Nucleus accumbens (tissue), 56 donors: ENCODE measurements at regions not wholly inside any gene's neighbourhood (a gene's known extent, or its start where the extent isn't known, plus 50 kb on each side); places are given as distances from the start of the nearest gene placed in this dataset.
"Not testable (repeated sequence)": the region's sequence is repeated elsewhere in the genome, so short reads cannot be mapped to it uniquely, and the experiment has no call there.

ENCODE experiments used
- DNase-seq, 56 donors: peaks; one replicate each; lab custom pipeline; 2025; lab: John Stamatoyannopoulos, UW

DNA sequence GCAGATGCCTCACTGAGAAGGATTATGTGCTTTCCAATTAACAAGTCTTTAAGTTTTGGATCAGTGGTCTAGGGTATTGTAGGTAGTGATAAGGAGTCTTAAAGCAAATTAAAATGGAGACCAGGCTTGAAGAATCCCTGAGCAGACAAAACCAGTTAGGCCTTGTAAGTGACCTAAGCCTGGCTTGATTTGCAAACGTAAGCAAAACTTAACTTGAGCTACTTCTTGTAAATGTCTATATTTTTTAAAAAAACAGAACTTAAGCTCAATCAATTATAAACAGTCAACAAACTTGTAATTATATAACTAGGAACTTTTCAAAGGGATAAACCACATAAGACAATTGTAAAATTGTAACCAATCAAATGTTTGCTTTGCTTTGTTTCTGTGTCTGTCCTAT is 72.7 kb upstream of the NALF2 start:
- no peak for DNase-seq

DNA sequence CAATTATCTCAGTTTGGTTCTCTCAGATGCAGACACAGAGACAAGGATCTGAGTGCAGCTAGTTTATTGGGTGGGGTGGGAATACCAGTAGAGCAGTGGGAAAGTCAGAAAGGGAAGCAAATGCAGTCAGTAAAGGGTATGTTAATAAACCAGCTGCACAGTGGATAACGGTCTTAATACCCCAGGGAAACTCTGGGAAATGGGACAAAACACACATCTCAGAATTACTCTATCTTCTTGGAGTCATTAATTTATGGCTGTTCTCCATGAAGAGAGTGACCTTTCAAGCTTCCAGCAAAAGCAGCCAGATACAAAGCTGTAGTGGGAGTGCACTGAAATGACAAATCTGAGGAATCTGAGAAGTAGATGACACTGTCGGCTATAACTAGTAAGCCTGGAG is 73.3 kb upstream of the NALF2 start:
- no peak for DNase-seq

DNA sequence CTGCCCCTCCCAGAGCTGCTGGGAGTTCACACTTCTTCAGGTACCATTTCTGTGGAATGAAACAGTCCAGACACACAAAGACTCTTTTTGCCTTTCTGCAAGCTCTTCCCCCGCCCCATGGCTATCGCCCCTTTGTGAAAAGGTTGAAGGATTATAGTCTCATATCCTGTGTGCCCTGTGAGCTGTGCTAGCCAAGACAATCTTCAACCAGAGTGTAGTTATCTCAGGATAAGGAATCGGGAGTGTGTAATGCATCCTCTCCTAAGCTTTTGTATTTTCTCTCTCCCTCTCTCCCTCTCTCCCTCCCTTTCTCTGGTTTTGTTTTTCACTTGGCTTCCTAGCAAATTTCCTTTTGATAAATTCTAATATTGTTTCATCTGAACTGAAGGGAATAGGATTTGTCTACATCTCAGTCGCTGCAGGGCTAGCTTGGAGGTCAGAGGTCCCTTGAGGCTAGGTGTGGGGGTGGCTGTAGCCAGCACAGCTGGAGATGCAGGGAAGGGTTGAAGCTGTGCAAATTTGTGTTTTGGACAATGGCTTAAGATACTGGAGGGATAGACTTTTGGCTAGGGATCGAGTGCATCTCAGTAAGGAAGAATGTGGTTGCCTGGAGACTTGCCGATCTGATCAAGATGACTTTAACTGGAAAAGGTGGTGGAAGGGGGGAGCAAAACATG is 74.6 kb upstream of the NALF2 start:
- DNase-seq: no peak

DNA sequence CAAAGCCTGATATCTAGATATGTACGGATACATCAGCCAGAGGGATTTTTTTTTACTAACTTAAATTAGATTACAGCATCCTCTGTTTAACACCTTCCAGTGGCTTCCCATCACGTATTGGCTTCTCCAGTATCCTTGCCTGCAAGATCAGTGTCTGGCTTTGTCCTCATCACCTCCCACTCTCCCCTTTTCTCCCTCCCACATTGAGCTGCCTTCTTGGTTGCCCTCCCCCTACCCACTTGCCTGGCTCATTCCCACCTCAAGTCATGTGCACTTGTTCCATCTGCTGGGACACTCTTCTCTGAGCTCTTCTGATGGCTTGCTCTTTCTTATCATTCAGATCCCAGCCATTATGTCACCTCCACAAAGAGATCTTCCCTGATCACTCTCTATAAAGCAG is 75.9 kb upstream of the NALF2 start:
- DNase-seq: no peak

DNA sequence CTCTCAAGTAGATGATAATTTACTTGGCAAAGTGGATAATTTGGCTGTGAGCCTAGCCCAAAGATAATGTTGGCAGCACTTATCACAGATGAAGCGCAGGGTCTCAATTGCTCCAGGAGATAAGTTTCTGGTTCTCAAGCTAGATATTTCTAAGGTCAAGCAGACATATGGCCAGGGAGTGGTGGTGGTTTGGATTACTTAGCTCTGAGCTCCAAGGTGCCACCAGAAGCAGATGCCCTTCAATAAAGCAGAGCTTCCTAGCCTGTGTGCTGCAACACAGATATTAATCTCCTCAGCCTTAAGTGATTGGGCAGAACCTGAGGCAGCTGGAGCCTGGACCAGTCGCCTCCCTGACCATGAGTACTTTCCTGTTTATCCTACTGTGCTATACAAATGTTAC is 79.2 kb upstream of the NALF2 start:
- no peak for DNase-seq

DNA sequence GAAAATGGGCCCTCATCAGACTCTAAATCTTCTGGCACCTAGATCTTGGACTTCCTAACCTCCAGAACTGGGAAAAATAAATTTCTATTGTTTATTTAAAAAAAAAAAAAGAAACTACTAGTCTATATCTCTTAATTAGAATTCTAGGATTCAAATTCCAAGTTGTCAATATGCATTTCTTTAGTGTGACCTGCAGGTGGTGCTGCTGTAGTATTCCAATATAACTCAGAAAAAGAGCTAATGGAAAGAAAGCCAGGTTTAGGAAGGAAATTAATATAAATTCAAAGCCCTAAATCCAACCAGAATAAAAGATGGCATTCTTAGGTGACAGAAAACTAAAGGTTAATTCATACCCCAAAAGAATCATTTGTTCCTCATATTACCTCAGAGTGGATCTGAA is 80.0 kb upstream of the NALF2 start:
- peak in 1 of 56 donors; percentile 1 for DNase-seq

DNA sequence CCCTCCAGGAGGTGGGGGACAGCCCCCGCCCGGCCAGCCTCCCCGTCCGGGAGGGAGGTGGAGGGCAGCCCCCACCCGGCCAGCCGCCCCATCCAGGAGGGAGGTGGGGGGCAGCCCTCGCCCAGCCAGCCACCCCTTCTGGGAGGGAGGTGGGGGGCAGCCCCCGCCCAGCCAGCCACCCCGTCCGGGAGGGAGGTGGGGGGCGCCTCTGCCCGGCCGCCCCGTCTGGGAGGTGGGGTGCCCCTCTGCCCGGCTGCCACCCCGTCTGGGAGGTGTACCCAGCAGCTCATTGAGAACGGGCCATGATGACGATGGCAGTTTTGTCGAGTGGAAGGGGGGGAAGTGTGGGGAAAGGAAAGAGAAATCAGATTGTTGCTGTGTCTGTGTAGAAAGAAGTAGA is 81.9 kb upstream of the NALF2 start:
- not testable (repeated sequence) for DNase-seq

DNA sequence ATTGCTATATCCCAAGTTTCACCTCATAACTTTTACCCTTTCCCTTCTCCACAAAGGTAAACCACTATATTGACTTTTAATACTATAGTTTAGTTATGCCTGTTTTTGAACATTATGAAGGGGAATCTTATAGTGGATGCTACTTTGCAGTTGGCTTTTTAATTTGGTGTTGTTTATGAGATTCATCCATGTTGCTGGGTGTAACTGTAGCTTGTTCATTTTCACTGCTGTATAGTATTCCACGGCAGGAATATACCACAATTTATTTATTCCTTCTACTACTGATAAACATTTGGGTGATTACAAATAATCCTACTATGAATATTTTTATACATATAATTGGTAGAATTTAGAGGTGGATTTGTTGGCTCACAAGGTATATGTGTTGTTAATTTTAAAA is 88.4 kb upstream of the NALF2 start:
- no peak for DNase-seq

DNA sequence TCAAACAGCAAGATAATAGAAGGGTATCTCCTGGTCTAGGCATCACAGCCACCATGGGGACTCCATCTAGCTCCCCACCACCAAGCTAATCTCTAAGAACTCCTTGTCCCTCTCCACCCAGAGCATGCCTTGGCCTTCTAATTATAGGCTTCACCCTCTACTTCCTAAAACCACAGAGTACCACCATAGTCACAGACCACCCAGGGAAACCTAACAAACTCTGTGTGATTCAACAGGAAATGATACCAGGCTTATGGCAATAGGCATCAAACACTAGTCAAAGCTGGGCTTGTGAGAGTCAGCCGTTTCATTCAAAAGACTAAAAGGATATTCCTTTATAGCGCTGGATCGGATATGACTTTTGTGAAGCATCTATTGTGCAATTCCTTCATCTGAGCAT is 91.5 kb upstream of the NALF2 start:
- DNase-seq: no peak

DNA sequence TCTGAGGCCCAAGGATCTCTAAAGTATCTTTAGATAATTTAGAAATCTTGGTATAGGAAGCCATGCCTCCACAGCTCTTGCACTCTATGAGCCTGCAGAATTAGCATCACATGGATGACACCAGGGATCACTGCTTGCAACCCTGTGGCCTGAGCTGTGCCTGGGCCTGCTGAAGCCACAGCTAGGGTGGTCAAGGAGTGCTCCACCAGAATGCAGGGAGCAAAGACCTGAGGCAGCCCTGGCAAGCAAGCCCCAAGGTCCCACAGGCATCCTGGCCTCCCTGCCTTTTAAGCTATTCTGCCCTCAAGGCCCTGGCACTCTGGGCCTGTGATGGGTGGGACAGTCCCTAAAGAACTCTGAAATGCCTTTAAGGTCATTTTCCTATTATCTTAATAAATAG is 105.2 kb upstream of the NALF2 start:
- DNase-seq: no peak

DNA sequence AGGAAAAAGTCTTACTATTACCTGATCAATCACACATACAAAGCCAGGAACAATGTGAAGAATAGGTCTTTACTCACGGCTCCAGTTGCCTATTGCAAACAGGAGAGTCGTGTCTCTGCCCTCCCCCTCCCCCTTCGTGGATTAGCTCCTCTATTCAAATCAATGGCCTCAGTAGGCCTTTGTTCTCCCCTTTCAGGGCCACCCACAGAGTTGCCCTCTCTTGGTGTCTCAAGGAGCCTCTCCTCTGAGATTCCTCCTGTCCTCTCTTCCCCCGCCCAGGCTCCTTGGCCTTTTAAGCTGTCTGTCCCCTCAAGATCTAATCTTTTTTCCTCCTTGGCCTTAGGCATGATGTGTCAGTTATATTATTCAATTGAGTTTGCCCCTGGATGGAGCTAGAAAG is 107.2 kb upstream of the NALF2 start:
- DNase-seq: no peak

DNA sequence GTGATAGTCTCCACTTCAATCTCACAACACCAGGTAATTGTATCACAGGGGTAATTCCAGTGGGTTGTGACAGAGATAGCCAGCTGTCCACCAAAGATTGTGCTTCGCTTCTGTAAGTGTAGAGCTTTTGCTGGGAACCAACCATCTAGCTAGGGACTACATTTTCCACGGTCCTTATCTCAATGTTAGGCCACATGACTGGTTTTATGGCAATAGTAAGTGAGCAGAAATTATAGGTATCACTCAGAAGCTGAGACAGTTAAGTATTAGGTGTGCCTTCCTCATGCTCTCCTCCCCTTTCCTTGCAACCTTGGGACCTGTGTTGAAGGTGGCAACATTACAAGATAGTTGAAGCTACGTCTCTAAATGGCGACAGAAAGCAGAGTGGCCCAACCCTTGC is 108.8 kb upstream of the NALF2 start:
- DNase-seq: no peak

DNA sequence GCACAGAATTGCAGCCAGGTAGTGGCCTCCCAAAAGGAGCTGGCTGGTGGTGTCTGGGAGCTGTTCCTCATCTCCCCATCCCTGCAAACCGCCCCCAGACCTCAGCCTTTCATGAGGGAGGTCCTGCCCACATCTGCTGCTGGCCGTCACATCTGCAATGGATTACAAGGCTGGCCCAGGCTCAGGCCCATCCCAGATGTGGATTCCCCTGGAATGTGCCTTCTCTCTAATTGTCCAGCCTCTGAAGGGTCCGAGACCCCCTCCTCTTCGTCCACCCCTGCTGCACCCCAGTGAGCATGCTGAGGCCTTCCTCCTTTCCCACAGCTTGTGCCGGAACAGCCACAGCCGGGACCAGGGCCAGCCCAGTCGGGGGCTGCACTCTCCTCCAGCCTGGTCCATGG is 115.0 kb upstream of the NALF2 start:
- DNase-seq: no peak

DNA sequence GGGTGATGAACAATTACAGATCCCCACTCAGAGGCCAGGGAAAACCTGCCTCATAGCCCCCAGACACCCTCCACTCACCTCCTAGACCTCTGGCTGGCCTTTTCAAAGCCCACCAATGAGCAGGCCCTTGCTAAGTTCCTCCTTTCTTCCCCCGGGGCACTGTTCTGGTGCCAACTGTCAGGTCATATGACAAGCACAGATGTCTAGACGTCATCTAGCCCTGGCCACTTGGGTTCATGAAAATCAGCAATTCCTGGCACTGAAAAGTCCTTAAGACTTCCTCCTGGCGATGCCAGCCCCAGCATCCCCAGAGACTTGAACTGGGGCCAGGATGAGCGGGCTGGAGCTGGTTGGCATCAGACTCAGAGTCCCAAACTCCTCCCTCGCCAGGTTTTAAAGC is 115.6 kb upstream of the NALF2 start:
- peak in 8 of 56 donors; percentile 0 to 14 (median 2) for DNase-seq

DNA sequence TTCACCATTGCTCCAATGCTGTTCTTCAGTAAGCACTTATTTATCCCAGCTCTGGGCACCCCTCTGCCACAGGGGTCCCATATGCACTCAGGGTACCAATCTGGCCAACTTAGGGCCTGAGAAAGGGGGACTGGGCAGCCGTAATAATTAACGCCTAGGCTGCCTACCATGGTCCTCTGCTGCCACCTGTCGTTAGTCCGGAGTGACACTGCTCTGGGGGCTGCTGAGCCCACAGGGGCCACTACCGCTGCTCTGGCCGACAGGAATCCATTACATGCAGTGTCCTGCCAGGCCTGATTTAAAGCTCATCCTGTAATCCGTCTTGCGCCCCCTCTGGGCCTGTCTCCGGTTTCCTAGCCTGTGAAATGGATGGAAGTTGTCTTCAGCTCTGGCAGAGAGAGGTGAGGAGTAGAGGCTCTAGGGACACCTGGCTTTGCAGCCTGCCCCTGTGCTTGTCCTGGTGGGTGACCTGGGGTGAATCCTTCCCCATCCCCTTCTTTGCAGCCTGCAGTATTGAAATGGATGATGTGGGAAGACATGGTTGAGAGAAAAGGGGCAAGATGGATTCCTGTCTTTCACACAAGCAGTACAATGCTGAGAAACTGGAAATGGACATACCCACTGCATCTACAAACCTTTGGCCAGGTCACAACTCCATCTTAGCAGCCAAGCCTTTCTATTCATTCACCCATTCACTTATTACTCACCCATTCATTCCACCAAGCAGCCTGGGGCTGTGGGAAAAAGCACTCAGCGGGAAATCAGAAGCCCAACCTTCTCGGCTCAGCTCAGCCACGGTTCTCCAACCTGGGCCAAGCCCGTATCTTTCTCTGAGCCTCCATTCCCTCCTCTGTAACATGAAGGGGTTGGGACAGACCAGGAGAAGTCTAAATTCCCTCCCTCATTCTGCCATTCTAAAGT is 116.3 kb upstream of the NALF2 start:
- DNase-seq: peak in 26 of 56 donors; percentile 0 to 49 (median 8)

DNA sequence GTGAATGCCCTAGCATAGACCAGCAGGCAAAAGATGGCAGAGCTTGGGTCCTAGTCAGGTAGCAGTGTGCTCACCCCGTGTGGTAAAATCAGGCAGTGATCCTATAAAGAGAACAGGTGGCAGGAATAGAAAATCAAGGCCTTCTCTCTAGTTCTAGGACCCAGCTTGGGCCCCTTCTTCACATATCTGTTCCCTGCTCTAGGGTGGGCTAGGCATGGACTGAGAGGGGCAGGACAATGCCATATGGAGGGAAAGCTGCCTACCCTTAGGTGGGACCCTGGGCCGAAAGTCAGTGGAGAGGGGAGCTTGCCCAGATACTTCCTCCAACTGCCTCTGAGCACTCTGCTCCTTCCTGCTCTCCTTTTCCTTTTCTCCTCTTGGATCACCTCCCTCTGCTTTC is 117.4 kb upstream of the NALF2 start:
- DNase-seq: no peak

DNA sequence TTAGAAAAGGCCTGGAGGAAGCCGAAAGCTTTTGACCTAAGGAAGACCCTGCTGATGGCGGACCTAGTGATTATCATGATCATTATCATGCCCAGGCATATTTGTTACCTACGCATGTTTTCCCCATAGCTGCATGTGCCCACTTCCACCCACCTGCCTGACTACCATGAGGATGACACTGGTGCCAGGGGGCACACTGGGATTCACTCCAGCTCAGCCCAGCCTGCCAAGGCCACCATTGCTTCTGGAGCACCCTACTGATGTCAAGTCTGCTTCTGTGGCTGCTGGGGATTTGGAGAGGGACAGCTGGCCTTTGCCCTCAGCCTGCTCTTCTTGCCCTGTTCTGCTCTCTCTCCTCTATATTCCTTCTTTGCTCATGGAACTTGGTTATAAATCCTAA is 124.7 kb upstream of the NALF2 start:
- DNase-seq: no peak

DNA sequence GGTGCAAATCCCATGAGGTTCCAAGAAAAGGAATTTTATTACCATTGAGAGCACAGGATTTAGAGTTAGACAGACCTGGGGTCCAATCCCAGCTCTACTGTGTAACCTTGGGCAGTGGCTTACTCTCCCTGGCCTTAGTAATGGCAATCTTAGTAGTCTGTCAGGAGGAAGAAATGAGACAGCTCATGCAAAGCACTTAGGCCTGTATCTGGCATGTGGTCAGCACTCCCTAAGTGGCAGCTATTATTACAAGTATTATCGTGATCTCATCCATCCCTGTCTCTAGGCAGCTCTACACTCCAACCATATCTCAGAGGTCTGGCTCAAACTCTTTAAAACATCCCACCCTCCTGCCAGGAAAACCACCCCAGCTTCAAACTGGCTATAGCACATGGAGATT is 129.6 kb upstream of the NALF2 start:
- no peak for DNase-seq

DNA sequence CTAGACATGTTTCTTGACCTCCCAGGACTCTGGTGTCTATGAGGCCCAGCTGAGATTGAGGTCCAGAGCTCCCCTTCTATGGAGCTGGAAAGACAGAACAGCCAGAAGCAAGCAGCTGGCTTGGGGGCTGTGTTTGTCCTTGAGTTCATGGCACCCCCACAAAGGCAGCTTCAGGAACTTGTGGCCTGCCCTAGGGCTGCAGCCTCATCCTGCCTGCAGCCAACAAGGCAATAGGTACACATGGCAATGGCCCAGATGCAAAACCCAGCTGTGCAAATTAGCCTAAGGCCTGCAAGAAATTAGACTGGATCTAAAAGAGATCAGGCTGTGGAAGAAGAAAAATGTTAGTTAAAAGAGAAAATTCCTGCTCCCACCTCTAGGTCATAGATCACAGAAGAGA is 131.7 kb upstream of the NALF2 start:
- no peak for DNase-seq

DNA sequence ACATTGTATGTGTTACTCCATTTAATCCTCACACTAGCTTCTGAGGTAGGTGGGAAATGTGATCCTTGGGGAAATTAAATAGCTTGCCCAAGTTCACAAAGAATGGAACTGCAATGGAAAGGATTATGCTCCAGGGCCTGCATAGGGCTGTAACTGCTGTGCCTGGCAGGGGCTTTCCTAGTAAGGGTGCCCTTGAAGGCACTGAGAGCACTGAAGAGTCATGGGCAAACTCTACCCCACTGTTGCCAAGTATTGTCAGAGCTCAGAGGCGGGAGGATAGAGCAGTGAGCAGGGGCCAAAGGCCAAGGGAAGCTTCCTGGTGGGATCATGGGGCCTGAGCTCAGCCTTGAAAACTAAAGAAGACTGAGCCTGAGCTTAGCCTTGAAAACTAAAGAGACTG is 133.0 kb upstream of the NALF2 start:
- DNase-seq: no peak

DNA sequence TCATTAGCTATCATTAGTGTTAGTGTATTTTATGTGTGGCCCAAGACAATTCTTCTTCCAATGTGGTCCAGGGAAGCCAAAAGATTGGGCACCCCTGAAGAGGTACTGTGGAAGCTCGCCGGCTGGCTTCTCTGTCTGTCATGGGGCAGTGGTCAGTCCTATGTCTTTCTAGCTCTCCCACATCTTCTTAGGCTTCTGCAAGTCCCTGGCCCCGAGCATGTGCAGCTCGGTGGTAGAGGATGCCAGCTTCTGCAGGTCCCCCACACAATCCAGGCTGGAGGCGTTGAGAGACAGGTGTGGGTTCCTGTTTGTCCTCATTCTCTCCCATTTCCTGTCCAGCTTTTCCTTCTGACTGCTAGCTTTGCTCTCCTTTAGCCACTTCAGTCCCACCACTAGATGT is 134.1 kb upstream of the NALF2 start:
- DNase-seq: no peak

DNA sequence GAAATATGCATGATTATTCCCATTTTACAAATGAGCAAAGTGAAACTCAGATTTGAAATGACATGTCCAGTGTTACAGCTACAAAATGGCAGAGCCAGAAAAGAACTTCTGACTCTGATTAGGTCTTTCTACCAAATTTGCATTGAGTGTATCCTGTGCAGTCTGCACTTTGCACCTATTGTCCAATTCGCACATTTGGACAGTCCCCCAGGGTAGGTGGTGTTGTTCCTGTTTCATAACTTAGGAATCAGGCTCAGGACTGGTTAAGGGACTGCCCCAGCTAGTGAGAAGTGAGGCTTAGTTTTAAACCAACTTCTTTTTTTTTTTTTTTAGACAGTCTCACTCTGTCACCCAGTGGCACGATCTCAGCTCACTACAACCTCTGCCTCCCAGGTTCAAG is 137.9 kb upstream of the NALF2 start:
- no peak for DNase-seq
